H1 (cell line): ENCODE measurements at regions not wholly inside any gene's neighbourhood (a gene's known extent, or its start where the extent isn't known, plus 50 kb on each side); places are given as distances from the start of the nearest gene placed in this dataset.
"Not testable (repeated sequence)": the region's sequence is repeated elsewhere in the genome, so short reads cannot be mapped to it uniquely, and the experiment has no call there.

Experiments used
- CTCF ChIA-PET: fragments of 300-600 bp; sonication (Branson Sonifier 250); formaldehyde crosslinking; loops from one replicate; lab custom pipeline; 2021; ENCODE audit not compliant: partially characterized antibody; lab: Charles Lee
- POLR2A ChIA-PET: fragments of 300-600 bp; sonication (Branson Sonifier 250); formaldehyde crosslinking; loops from one replicate; lab custom pipeline; 2021; ENCODE audit warnings: inconsistent platforms; ENCODE audit not compliant: partially characterized antibody; lab: Charles Lee
- DNase-seq, 2 experiments: peaks; one replicate each; pipeline versions ENCODE4 v3.0.0 to v3.0.0-alpha.2; 2010 to 2022; ENCODE audit warnings: low spot score in 2 of 2, low read depth in 1 of 2, mixed read lengths in 1 of 2
- FAIRE-seq: peaks from 2 replicates; lab custom pipeline; 2011; peaks lifted over from hg19 to GRCh38; lab: Jason Lieb, UNC
- H2AFZ ChIP-seq: 2 replicates; pipeline ENCODE4 v1.8.1; 2012; ENCODE audit warnings: low read length, inconsistent platforms
- H2AK5ac ChIP-seq: 2 replicates; pipeline ENCODE4 v1.6.1; 2013; ENCODE audit warnings: low read depth, low read length
- H2BK120ac ChIP-seq: replicated peaks from 2 replicates; pipeline ENCODE3; 2013; ENCODE audit warnings: low read depth, low read length, inconsistent platforms
- H2BK12ac ChIP-seq: 2 replicates; pipeline ENCODE4 v1.6.1; 2013; ENCODE audit warnings: low read depth, low read length
- H2BK15ac ChIP-seq: 2 replicates; pipeline ENCODE4 v1.6.1; 2013; ENCODE audit warnings: low read length
- H2BK20ac ChIP-seq: 2 replicates; pipeline ENCODE4 v1.6.1; 2013; ENCODE audit warnings: low read length
- H2BK5ac ChIP-seq: 2 replicates; pipeline ENCODE4 v1.6.1; 2013; ENCODE audit warnings: low read depth, low read length
- H3K14ac ChIP-seq: 2 replicates; pipeline ENCODE4 v1.6.1; 2013; ENCODE audit warnings: inconsistent platforms; ENCODE audit not compliant: insufficient read length
- H3K18ac ChIP-seq: 2 replicates; pipeline ENCODE4 v1.6.1; 2013; ENCODE audit warnings: low read length; ENCODE audit errors: extremely low read depth
- H3K23ac ChIP-seq: 2 replicates; pipeline ENCODE4 v1.6.1; 2013; ENCODE audit warnings: inconsistent platforms; ENCODE audit not compliant: insufficient read length
- H3K23me2 ChIP-seq: 2 replicates; pipeline ENCODE4 v1.6.1; 2013; ENCODE audit warnings: low read depth, low read length
- H3K27ac ChIP-seq: 2 replicates; pipeline ENCODE4 v1.6.1; 2011; ENCODE audit warnings: low read depth, low read length, inconsistent platforms
- H3K27me3 ChIP-seq, 4 experiments: replicated peaks in 1 of 4; 1 replicate in 1 of 4; 2 replicates in 3 of 4; pipeline versions ENCODE4 v1.6.1 to v1.8.1; 2011 to 2013; ENCODE audit warnings: low read length in 3 of 4, mild to moderate bottlenecking in 3 of 4, inconsistent platforms in 2 of 4, mixed read lengths in 2 of 4, moderate library complexity in 1 of 4; ENCODE audit not compliant: control insufficient read depth in 3 of 4, insufficient read depth in 3 of 4; ENCODE audit errors: extremely low read depth in 1 of 4
- H3K36me3 ChIP-seq, 4 experiments: 2 replicates each; pipeline versions ENCODE4 v1.6.1 to v1.8.1; 2011 to 2013; ENCODE audit warnings: mild to moderate bottlenecking in 4 of 4, low read length in 3 of 4, moderate library complexity in 2 of 4, control low read depth in 1 of 4, inconsistent platforms in 1 of 4; ENCODE audit not compliant: insufficient read depth in 4 of 4, control insufficient read depth in 2 of 4
- H3K4ac ChIP-seq: replicated peaks from 2 replicates; pipeline ENCODE3; 2013; ENCODE audit warnings: low read length, low read depth, mixed read lengths, inconsistent platforms; ENCODE audit not compliant: insufficient read length
- H3K4me1 ChIP-seq, 4 experiments: replicated peaks in 1 of 4; 1 replicate in 1 of 4; 2 replicates in 3 of 4; pipeline versions ENCODE4 v1.6.1 to v1.8.1; 2011 to 2013; ENCODE audit warnings: low read length in 3 of 4, inconsistent platforms in 2 of 4, mixed read lengths in 1 of 4; ENCODE audit not compliant: insufficient read depth in 4 of 4, control insufficient read depth in 3 of 4
- H3K4me2 ChIP-seq, 2 experiments: 2 replicates each; pipeline versions ENCODE4 v1.6.1 to v1.8.1; 2011 to 2013; ENCODE audit warnings: low read depth in 2 of 2, low read length in 2 of 2, control low read depth in 1 of 2, inconsistent platforms in 1 of 2, mild to moderate bottlenecking in 1 of 2; ENCODE audit not compliant: insufficient read depth in 1 of 2
- H3K4me3 ChIP-seq, 4 experiments: fragments of 200-600, 300-600 bp in 1 of 4; sonication (generic), shearing (Covaris generic), sonication (Bioruptor Twin) in 1 of 4; 2 replicates each; pipeline versions ENCODE4 v1.5.1 to v1.8.1; 2011 to 2016; ENCODE audit warnings: low read length in 4 of 4, low read depth in 3 of 4, control low read depth in 2 of 4, inconsistent platforms in 2 of 4, mild to moderate bottlenecking in 2 of 4, mixed read lengths in 1 of 4, moderate library complexity in 1 of 4; ENCODE audit not compliant: insufficient read depth in 2 of 4; ENCODE audit errors: extremely low read depth in 1 of 4
- H3K56ac ChIP-seq: replicated peaks from 2 replicates; pipeline ENCODE3; 2013; ENCODE audit warnings: low read depth, mild to moderate bottlenecking, mixed read lengths, low read length, inconsistent platforms; ENCODE audit not compliant: insufficient read length
- H3K79me1 ChIP-seq: 2 replicates; pipeline ENCODE4 v1.6.1; 2013; ENCODE audit warnings: low read depth, low read length, control low read depth
- H3K79me2 ChIP-seq, 2 experiments: 2 replicates each; pipeline versions ENCODE4 v1.6.1 to v1.8.1; 2012 to 2013; ENCODE audit warnings: low read length in 2 of 2, mild to moderate bottlenecking in 2 of 2, inconsistent platforms in 1 of 2; ENCODE audit not compliant: insufficient read depth in 2 of 2, control insufficient read depth in 1 of 2
- H3K9ac ChIP-seq, 4 experiments: replicated peaks in 1 of 4; 1 replicate in 1 of 4; 2 replicates in 3 of 4; pipeline versions ENCODE4 v1.6.1 to v1.8.1; 2011 to 2013; ENCODE audit warnings: low read depth in 3 of 4, low read length in 3 of 4, control low read depth in 2 of 4, mild to moderate bottlenecking in 2 of 4, moderate library complexity in 2 of 4, inconsistent platforms in 1 of 4; ENCODE audit errors: extremely low read depth in 1 of 4
- H3K9me3 ChIP-seq, 2 experiments: 2 replicates each; pipeline versions ENCODE4 v1.6.1 to v1.8.1; 2012 to 2013; ENCODE audit warnings: mild to moderate bottlenecking in 2 of 2, moderate library complexity in 2 of 2, control low read depth in 1 of 2, inconsistent platforms in 1 of 2, low read depth in 1 of 2, low read length in 1 of 2, mixed read lengths in 1 of 2; ENCODE audit not compliant: insufficient read depth in 2 of 2
- H4K20me1 ChIP-seq, 2 experiments: replicated peaks in 1 of 2; 2 replicates each; pipeline versions ENCODE3 to v1.8.1; 2011 to 2013; ENCODE audit warnings: inconsistent platforms in 2 of 2, low read length in 2 of 2, mild to moderate bottlenecking in 1 of 2; ENCODE audit not compliant: insufficient read depth in 2 of 2, control insufficient read depth in 1 of 2
- H4K5ac ChIP-seq: 2 replicates; pipeline ENCODE4 v1.6.1; 2013; ENCODE audit warnings: low read length, low read depth, mixed read lengths, inconsistent platforms; ENCODE audit not compliant: insufficient read length
- H4K8ac ChIP-seq: 2 replicates; pipeline ENCODE4 v1.8.0; 2013; ENCODE audit warnings: mild to moderate bottlenecking, moderate library complexity, low read length, inconsistent platforms; ENCODE audit not compliant: insufficient read depth; ENCODE audit errors: extremely low read depth
- H4K91ac ChIP-seq: replicated peaks from 2 replicates; pipeline ENCODE3; 2013; ENCODE audit warnings: low read length, mixed read lengths, inconsistent platforms; ENCODE audit not compliant: insufficient read length
- WGBS, 2 experiments: shearing (Covaris generic) in 1 of 2; methylation state at CpG; one replicate each; pipeline versions ENCODE4 v1.1.6 to v1.1.7; 2013 to 2015; ENCODE audit warnings: low lambda C conversion rate in 2 of 2, mixed read lengths in 2 of 2, inconsistent platforms in 1 of 2, low coverage in 1 of 2, missing lambda C conversion rate in 1 of 2; ENCODE audit not compliant: insufficient replicate concordance in 2 of 2, insufficient coverage in 1 of 2, insufficient read length in 1 of 2; ENCODE audit errors: extremely low coverage in 1 of 2, missing lambda C conversion rate in 1 of 2; 5-methylcytosine and 5-hydroxymethylcytosine counted together

DNA sequence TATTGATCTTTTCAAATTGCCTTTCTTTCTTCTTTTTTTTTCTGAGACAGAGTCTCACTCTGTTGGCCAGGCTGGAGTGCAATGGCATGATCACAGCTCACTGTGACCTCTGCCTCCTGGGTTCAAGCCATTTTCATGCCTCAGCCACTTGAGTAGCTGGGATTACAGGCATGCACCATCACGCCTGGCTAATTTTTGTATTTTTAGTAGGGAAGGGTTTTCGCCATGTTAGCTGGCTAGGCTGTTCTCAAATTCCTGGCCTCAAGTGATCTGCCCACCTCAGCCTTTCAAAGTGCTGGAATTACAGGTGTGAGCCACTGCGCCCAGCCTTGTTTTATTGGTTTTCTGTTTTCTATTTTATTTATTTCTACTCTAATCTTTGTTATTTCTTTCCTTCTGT lies 82.7 kb upstream of the NUDT6 start:
- H3K79me1 ChIP-seq, POLR2A ChIA-PET, H3K9me3 ChIP-seq, H3K27ac ChIP-seq, H3K79me2 ChIP-seq, H3K23me2 ChIP-seq, DNase-seq, H2AK5ac ChIP-seq, H4K20me1 ChIP-seq, H4K8ac ChIP-seq, H4K5ac ChIP-seq, H3K36me3 ChIP-seq, H2BK20ac ChIP-seq, H3K27me3 ChIP-seq, H4K91ac ChIP-seq, H3K18ac ChIP-seq, H3K4me3 ChIP-seq, H3K4me2 ChIP-seq, H2BK5ac ChIP-seq, CTCF ChIA-PET, FAIRE-seq, H2BK120ac ChIP-seq, H3K14ac ChIP-seq, H3K9ac ChIP-seq, H3K4me1 ChIP-seq, H2BK12ac ChIP-seq, H3K4ac ChIP-seq, H2BK15ac ChIP-seq, H3K56ac ChIP-seq, H2AFZ ChIP-seq, H3K23ac ChIP-seq: not testable (repeated sequence)
- WGBS, 2 experiments: 64% methylated on average over 3 of the region's 3 CpGs; no CpG with 5 or more reads in 1 of the 2 experiments
